ENCODE measurements at regions not wholly inside any gene's neighbourhood (a gene's known extent, or its start where the extent isn't known, plus 50 kb on each side); places are given as distances from the start of the nearest gene placed in this dataset.

DNA sequence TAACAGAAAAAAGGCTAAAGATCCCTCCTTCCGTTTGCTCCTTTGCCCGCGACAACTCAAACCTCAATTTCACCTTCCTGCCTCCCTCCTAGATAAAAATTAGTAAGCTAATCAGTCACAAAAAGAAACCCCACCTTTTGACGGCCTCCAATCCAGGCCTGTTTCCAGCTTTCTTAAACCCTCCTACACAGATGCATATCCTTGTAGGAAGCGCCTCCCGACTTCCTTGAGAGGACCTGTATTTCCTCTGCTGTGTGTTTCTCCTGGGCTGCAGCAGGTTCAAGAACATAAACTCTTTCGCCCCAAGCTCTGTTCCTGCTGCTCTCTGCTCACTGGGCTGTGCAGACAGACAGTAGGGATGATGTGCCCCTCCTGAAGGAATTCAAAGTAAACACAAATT lies 168.8 kb downstream of the CYYR1 start:
- no peak for TF ChIP-seq CTCF (IDR thresholded peaks at IDR 0.05)
- intact Hi-C loops (cut with DNase I), result no loop called here

GRCh38 chr21:26403321-26403720 lies 169.8 kb downstream of the CYYR1 start:
- no peak for DNase-seq (ENCODE audit: low spot score in 2 of 2)
- intact Hi-C loops (cut with DNase I), result no loop called here
- H3K27ac ChIP-seq, result no peak overlapping the region
- H3K27me3 ChIP-seq, result no peaks in the 10 kb centered on the region
- no peaks in the 10 kb centered on the region for H3K9me3 ChIP-seq
- H3K4me3 ChIP-seq, result no peak overlapping the region
- no peaks in the 10 kb centered on the region for H3K36me3 ChIP-seq
- no peak for TF ChIP-seq CTCF (IDR thresholded peaks at IDR 0.05)
- no peaks in the 10 kb centered on the region for H3K4me1 ChIP-seq

More for the DNA sequence above, 168.8 kb downstream of the CYYR1 start:
- Histone ChIP-seq H3K27ac (no peak overlapping the region), H3K4me3 (no peak overlapping the region), H3K4me1 (no peaks in the 10 kb centered on the region), H3K9me3 (no peaks in the 10 kb centered on the region), H3K27me3 (no peaks in the 10 kb centered on the region), H3K36me3 (no peaks in the 10 kb centered on the region)
- DNase-seq (ENCODE audit: low spot score in 2 of 2), result no peak

GRCh38 chr21:26397545-26397944 lies 175.5 kb downstream of the CYYR1 start:
- intact Hi-C loops (cut with DNase I), result no loop called here
- no peak for TF ChIP-seq CTCF (IDR thresholded peaks at IDR 0.05)
- Histone ChIP-seq H3K4me1 (no peaks in the 10 kb centered on the region), H3K36me3 (no peaks in the 10 kb centered on the region), H3K9me3 (no peaks in the 10 kb centered on the region), H3K4me3 (no peak overlapping the region), H3K27me3 (no peaks in the 10 kb centered on the region), H3K27ac (no peak overlapping the region)
- DNase-seq (ENCODE audit: low spot score in 2 of 2), result no peak

DNA sequence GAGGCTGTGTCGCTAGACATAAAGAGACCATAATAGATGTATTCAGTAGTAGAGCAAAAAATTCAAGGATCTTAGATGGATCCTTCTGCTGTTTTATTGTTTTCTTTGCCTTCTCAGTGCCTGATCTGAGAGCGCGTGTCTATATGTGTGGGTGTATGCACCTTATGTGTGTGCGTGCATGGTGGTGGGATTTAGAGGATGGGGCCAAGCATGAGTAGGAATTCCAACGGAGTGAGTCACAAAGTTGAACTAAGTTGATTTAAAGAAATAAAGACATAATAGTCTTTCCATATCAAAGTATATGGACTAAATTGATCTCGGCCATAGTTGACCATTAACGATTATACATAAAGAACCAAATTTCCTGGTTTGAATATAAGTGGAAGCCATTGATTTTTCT lies 178.7 kb downstream of the CYYR1 start:
- no peak for DNase-seq (ENCODE audit: low spot score in 2 of 2)
- Histone ChIP-seq H3K9me3 (no peaks in the 10 kb centered on the region), H3K27me3 (no peaks in the 10 kb centered on the region), H3K36me3 (no peaks in the 10 kb centered on the region), H3K4me3 (no peak overlapping the region), H3K27ac (no peak overlapping the region), H3K4me1 (no peaks in the 10 kb centered on the region)
- intact Hi-C loops (cut with DNase I), result no loop called here
- TF ChIP-seq CTCF (IDR thresholded peaks at IDR 0.05), result no peak

DNA sequence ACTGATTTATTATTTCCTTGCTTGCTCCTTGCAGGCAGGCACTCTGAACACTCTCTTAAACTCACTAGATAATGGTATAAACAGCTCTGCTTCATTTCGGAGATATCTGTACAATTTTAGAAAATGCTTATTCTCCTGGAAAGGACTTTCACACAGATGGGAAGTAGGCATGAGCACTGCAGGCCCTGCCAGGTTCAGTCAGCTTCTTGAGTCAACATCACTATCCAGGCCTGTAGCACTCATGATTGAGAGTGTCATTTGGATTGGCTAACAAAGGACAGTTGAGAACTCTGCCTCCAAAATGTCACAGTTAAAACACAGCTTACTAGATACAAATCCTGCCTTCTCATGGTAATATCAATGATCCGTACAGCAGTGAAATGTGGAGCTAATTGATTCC lies 181.9 kb downstream of the CYYR1 start:
- H3K9me3 ChIP-seq, result no peaks in the 10 kb centered on the region
- no peak overlapping the region for H3K4me3 ChIP-seq
- no peak for TF ChIP-seq CTCF (IDR thresholded peaks at IDR 0.05)
- H3K27ac ChIP-seq, result no peak overlapping the region
- H3K36me3 ChIP-seq, result no peaks in the 10 kb centered on the region
- peaks cover 0 to 2% of the 10 kb centered on the region in 2 donors for H3K4me1 ChIP-seq
- no peaks in the 10 kb centered on the region for H3K27me3 ChIP-seq
- intact Hi-C loops (cut with DNase I), result no loop called here
- no peak for DNase-seq (ENCODE audit: low spot score in 2 of 2)

- no peak for TF ChIP-seq CTCF (IDR thresholded peaks at IDR 0.05)
- peak overlapping the region in 1 of 2 donors; percentile 9 for H3K27ac ChIP-seq
- peaks cover 0 to 2% of the 10 kb centered on the region in 2 donors for H3K4me1 ChIP-seq
- intact Hi-C loops (cut with DNase I), result no loop called here
- H3K36me3 ChIP-seq, result no peaks in the 10 kb centered on the region
- no peak for DNase-seq (ENCODE audit: low spot score in 2 of 2)
- H3K27me3 ChIP-seq, result no peaks in the 10 kb centered on the region
- no peak overlapping the region for H3K4me3 ChIP-seq
- no peaks in the 10 kb centered on the region for H3K9me3 ChIP-seq
These were observed 183.0 kb downstream of the CYYR1 start for GRCh38 chr21:26389971-26390641.

All from ascending aorta (tissue), 2 donors.